ENCODE measurements at regions not wholly inside any gene's neighbourhood (a gene's known extent, or its start where the extent isn't known, plus 50 kb on each side); places are given as distances from the start of the nearest gene placed in this dataset.

DNA sequence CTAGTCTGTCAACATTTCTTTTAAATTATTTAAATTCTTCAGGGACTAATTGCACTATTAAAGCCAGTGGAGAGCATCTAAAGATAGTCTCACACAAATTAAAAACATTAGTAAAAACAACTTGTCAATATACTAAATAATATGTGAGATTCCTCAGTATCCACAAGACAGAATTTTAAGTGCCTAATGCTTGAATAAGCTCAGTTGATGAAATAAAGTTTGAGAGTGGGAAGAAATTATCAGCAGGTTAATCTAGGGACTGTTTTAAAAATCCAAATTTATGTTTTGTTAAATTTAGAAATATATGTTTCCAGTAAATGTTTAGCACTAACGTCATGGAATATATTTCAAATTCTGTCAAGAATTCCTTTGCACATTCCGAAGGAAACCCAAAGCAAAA, 105.2 kb downstream of the SLC41A2 start:
- peaks cover 0 to 1% (median 0%) of the 10 kb centered on the region in 3 donors for H3K27me3 Mint-ChIP-seq (ENCODE audit: low read depth in 3 of 3)
- Histone ChIP-seq H3K36me3 (replicated peaks in 1 of 2; ENCODE audit: control insufficient read depth in 1 of 2, insufficient read depth in 2 of 2, low read length in 2 of 2) (no peaks in the 10 kb centered on the region), H2AFZ (ENCODE audit: insufficient read depth, low read depth, low read length, poor library complexity, severe bottlenecking) (no peak overlapping the region), H3K27me3 (ENCODE audit: control insufficient read depth in 2 of 2, insufficient read depth in 2 of 2, low read length in 2 of 2) (no peaks in the 10 kb centered on the region), H3K4me2 (replicated peaks; ENCODE audit: extremely low read depth, low read length, poor library complexity, severe bottlenecking) (no peak overlapping the region), H3K27ac (ENCODE audit: low read depth in 1 of 2, low read length in 2 of 2) (no peak overlapping the region), H3K9ac (ENCODE audit: insufficient read depth, low read length, poor library complexity, severe bottlenecking) (no peak overlapping the region), H3K9me3 (replicated peaks in 1 of 2; ENCODE audit: control insufficient read depth in 1 of 2, insufficient read depth in 1 of 2, low read length in 2 of 2) (no peaks in the 10 kb centered on the region), H4K20me1 (ENCODE audit: insufficient read depth, low read length) (no peaks in the 10 kb centered on the region), H3K4me1 (ENCODE audit: control insufficient read depth in 1 of 2, insufficient read depth in 2 of 2, low read length in 2 of 2) (no peaks in the 10 kb centered on the region), H3K4me3 (replicated peaks in 1 of 3; ENCODE audit: low read depth in 2 of 3, low read length in 3 of 3) (no peak overlapping the region), H3K79me2 (ENCODE audit: insufficient read depth, low read length) (no peaks in the 10 kb centered on the region)
- TF ChIP-seq, protein P1, sequence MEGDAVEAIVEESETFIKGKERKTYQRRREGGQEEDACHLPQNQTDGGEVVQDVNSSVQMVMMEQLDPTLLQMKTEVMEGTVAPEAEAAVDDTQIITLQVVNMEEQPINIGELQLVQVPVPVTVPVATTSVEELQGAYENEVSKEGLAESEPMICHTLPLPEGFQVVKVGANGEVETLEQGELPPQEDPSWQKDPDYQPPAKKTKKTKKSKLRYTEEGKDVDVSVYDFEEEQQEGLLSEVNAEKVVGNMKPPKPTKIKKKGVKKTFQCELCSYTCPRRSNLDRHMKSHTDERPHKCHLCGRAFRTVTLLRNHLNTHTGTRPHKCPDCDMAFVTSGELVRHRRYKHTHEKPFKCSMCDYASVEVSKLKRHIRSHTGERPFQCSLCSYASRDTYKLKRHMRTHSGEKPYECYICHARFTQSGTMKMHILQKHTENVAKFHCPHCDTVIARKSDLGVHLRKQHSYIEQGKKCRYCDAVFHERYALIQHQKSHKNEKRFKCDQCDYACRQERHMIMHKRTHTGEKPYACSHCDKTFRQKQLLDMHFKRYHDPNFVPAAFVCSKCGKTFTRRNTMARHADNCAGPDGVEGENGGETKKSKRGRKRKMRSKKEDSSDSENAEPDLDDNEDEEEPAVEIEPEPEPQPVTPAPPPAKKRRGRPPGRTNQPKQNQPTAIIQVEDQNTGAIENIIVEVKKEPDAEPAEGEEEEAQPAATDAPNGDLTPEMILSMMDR (IDR thresholded peaks at IDR 0.05), result no peak
- H3K27ac Mint-ChIP-seq, result no peak overlapping the region
- DNase-seq, result no peak
- no peaks in the 10 kb centered on the region for H3K36me3 Mint-ChIP-seq
- H3K9me3 Mint-ChIP-seq, result peaks cover 0 to 6% (median 0%) of the 10 kb centered on the region in 7 donors
- no peaks in the 10 kb centered on the region for H3K4me1 Mint-ChIP-seq
- intact Hi-C loops (cut with micrococcal nuclease), result no loop called here
- no peak overlapping the region for H3K4me3 Mint-ChIP-seq
- 100% methylated on average over 1 of the region's 2 CpGs for WGBS (ENCODE audit: insufficient coverage)

DNA sequence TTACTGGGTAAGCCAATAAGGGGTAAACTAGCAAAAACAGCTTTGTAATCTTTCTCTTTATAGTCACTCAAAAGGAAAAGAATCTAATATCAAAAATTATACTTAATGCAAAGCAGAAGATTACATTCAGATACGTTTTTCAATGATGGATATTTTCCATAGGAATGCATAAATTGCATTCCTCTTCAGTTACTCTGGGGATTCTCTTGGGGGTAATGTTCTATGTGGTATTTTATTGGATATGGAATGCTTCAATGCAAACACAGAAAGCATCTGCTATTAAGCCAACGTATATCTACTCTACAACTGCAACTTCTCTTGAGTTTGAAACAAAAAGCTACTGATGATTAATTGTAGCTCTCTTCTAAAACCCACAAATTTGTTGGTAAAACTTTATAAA, 106.0 kb downstream of the SLC41A2 start:
- no peak overlapping the region for H3K27ac Mint-ChIP-seq
- no peaks in the 10 kb centered on the region for H3K36me3 Mint-ChIP-seq
- DNase-seq, result no peak
- WGBS (ENCODE audit: insufficient coverage), result no CpG with 5 or more reads among the region's 2 CpGs
- H3K36me3 ChIP-seq (replicated peaks in 1 of 2; ENCODE audit: control insufficient read depth in 1 of 2, insufficient read depth in 2 of 2, low read length in 2 of 2), result no peaks in the 10 kb centered on the region
- peaks cover 0 to 6% (median 0%) of the 10 kb centered on the region in 7 donors for H3K9me3 Mint-ChIP-seq
- H3K27ac ChIP-seq (ENCODE audit: low read depth in 1 of 2, low read length in 2 of 2), result no peak overlapping the region
- H3K79me2 ChIP-seq (ENCODE audit: insufficient read depth, low read length), result no peaks in the 10 kb centered on the region
- H3K4me2 ChIP-seq (replicated peaks; ENCODE audit: extremely low read depth, low read length, poor library complexity, severe bottlenecking), result no peak overlapping the region
- no peaks in the 10 kb centered on the region for H3K9me3 ChIP-seq (replicated peaks in 1 of 2; ENCODE audit: control insufficient read depth in 1 of 2, insufficient read depth in 1 of 2, low read length in 2 of 2)
- intact Hi-C loops (cut with micrococcal nuclease), result no loop called here
- no peak overlapping the region for H2AFZ ChIP-seq (ENCODE audit: insufficient read depth, low read depth, low read length, poor library complexity, severe bottlenecking)
- TF ChIP-seq, protein P1 (IDR thresholded peaks at IDR 0.05), result no peak
- H3K4me1 ChIP-seq (ENCODE audit: control insufficient read depth in 1 of 2, insufficient read depth in 2 of 2, low read length in 2 of 2), result no peaks in the 10 kb centered on the region
- H3K4me3 Mint-ChIP-seq, result no peak overlapping the region
- no peaks in the 10 kb centered on the region for H3K4me1 Mint-ChIP-seq
- H3K9ac ChIP-seq (ENCODE audit: insufficient read depth, low read length, poor library complexity, severe bottlenecking), result no peak overlapping the region
- no peak overlapping the region for H3K4me3 ChIP-seq (replicated peaks in 1 of 3; ENCODE audit: low read depth in 2 of 3, low read length in 3 of 3)
- peaks cover 0 to 3% (median 1%) of the 10 kb centered on the region in 3 donors for H3K27me3 Mint-ChIP-seq (ENCODE audit: low read depth in 3 of 3)
- H3K27me3 ChIP-seq (ENCODE audit: control insufficient read depth in 2 of 2, insufficient read depth in 2 of 2, low read length in 2 of 2), result no peaks in the 10 kb centered on the region
- no peaks in the 10 kb centered on the region for H4K20me1 ChIP-seq (ENCODE audit: insufficient read depth, low read length)
